Posterior vena cava (tissue), 2 donors: ENCODE measurements at regions not wholly inside any gene's neighbourhood (a gene's known extent, or its start where the extent isn't known, plus 50 kb on each side); places are given as distances from the start of the nearest gene placed in this dataset.
"Not testable (repeated sequence)": the region's sequence is repeated elsewhere in the genome, so short reads cannot be mapped to it uniquely, and the experiment has no call there.

Source experiments
- DNase-seq: peaks from one replicate; pipeline ENCODE4 v3.0.0-alpha.2; 2020; ENCODE audit warnings: low spot score
- intact Hi-C, 2 donors: fragments of 100-400 bp; cut with DNase I; formaldehyde crosslinking; loops; one replicate each; pipeline versions ENCODE4 v1.14.1 to v1.14.2; 2022 to 2023
- donor health status: DM: yes; HTN: yes; CAD: no.
- donor health status: DM: yes; HTN: yes; CAD: no.

GRCh38 chr7:13016592-13017332 is 329.3 kb downstream of the ARL4A start:
- no peak for DNase-seq
- intact Hi-C loops: no loop called here

DNA sequence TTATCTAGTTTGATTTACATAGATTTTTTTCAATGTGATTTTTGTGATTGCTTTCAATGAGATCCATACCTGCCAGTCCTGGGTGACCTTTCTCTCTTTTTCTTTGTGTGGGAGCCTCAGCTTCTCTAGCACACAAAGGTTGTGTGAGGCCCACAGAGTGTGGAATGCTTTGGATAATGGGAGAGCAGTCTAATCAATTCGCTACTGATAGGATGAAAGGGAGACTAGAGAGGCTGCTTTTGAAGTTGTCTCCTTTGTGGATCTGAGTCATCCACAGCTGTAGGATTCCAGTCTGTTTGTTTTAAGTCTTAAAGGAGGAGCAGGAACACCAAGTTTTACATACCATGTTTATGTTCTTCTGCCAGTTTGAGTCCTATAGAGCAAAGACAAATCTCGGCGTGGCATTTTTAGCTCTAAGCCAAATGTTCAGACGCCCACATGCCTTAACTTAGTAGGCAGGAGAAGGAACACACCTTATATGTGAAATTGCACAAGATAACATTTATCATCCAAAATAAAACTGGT is 330.0 kb downstream of the ARL4A start:
- no peak for DNase-seq
- intact Hi-C loops: no loop called here

DNA sequence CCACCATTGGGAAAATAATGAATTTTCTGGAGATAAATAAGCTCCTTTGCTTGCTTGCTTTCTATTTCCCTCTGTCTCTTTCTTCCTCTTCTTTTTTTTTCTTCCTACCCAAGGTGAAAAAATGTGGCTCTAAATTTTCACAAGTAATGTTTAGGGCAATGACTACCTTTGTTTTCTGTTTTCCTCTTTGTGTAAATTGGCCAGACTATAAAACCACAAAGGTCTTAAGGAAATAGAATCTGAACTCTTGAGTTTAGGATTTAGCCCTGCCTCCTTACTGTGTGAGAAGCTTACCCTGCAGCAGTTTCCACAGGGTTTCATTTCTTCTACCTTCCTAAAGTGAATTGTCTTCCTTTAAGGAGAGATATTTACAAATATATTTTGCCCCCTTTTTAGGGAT is 330.4 kb downstream of the ARL4A start:
- intact Hi-C loops: no loop called here
- DNase-seq: no peak

DNA sequence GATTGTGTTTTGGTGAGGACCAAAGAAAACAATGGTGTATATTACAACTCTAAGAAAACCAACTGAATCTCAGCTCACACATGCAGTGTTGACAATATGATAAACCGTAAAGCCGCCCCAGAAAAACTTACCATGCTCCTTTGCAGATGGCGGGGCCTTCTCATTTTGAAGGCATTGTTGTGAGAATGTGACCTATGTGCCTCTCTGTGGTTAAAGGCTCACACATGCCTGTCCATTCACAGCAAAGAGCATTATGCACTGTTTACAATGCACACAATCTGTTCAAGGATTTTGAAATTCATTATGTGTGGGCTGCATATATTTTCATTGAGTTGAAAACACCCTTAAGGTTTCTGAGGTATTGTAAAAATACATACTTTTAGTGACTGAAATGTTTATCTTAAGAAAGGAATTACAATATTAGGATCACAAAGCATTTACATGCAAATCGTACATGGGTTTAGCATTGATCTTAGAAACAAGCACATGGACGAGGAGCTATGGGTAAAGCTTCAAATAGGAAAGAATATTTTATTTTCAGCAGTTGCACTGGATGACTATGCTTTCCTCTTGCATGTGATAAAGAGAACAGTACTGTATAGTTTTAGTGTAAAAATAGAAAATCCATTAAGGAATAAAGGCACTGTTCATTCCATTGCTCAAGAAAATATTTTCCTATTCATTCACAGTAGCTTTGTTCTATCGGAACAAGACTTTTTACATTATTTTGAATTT is 334.3 kb downstream of the ARL4A start:
- intact Hi-C loops: no loop called here
- DNase-seq: no peak

- intact Hi-C loops: no loop called here
- no peak for DNase-seq
Measured at GRCh38 chr7:13024121-13024674, 336.8 kb downstream of the ARL4A start.

DNA sequence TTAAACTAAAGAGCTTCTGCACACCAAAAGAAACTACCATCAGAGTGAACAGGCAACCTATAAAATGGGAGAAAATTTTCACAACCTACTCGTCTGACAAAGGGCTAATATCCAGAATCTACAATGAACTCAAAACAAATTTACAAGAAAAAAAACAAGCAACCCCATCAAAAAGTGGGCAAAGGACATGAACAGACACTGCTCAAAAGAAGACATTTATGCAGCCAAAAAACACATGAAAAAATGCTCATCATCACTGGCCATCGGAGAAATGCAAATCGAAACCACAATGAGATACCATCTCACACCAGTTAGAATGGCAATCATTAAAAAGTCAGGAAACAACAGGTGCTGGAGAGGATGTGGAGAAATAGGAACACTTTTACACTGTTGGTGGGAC is 337.6 kb downstream of the ARL4A start:
- DNase-seq, intact Hi-C loops: not testable (repeated sequence)

DNA sequence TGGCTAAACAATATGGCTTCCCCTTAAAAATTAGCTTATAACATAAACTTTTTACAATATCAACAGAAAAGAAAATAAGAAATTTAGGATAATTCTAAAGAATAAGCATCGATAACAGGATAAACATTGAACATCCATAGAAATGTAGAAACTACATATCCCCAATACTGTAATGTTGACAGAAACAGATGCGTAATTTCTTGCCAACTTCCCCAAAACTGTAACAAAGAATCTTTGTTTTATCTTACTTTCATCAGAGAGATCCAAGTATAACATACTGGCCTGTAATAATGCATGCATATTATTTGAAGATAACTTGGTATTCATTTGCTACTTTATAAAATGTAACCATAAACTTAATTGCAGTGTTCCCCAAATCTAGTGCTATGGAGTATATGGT is 339.9 kb downstream of the ARL4A start:
- DNase-seq: no peak
- intact Hi-C loops: no loop called here

- intact Hi-C loops: no loop called here
- DNase-seq: no peak
Measured at GRCh38 chr7:13028036-13028824, 340.8 kb downstream of the ARL4A start.

GRCh38 chr7:13028825-13029099 is 341.3 kb downstream of the ARL4A start:
- DNase-seq: no peak
- intact Hi-C loops: no loop called here

DNA sequence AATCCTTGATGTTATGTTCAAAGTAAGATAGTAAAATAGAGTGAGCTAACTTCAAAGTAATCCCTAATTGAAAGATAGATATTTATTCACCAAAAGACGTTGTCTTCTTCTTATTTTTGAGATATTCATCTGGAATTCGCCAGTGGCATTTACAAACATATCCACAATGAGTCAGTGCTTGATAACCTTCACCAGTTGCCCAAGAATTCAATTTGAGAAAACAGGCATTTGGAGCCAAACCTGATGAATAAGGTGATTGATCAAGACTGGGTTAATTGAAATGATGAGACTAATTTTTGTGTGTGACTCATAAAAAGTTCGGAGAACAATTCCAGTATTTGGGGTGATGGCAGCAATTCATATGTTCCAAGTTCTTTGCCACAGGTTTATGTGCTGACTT is 344.0 kb downstream of the ARL4A start:
- intact Hi-C loops: no loop called here
- no peak for DNase-seq

GRCh38 chr7:13032084-13032483 is 344.7 kb downstream of the ARL4A start:
- intact Hi-C loops: no loop called here
- DNase-seq: no peak

DNA sequence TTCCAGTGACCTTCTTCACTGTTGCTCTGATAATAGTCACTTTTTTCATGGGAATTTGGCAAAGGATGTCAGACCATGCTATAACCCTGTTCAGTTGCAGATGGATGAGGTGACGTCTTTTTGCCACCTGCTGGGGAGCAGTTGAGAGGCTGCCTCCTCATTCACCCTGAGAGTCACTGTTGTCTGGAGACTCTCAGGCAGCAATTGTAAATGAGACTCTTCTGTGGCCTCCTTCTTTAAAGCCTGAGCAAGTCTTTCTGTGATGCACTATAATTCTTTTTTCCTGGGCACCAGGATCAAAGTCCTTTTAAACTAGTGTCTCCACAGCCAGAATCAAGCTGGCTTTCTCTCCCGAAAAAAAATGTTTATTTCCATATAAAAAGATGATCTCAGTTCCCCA is 345.1 kb downstream of the ARL4A start:
- intact Hi-C loops: no loop called here

DNA sequence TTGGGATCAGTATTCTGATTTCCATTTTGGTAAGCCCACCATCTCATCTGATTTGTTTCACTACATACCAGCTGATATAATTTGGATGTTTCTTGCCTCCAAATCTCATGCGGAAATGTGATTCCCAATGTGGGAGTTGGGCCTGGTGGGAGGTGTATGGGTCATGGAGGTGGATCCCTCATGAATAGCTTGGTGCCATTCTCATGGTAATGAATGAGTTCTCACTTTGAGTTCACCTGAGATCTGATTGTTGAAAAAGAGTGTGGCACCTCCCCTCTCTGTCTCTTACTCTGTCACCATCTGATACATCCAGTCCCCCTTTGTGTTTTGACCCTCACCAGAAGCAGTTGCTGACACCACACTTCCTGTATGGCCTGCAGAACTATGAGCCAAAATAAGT is 347.3 kb downstream of the ARL4A start:
- intact Hi-C loops: no loop called here
- DNase-seq: no peak

More for the DNA sequence above, 345.1 kb downstream of the ARL4A start:
- DNase-seq: no peak

- intact Hi-C loops: no loop called here
- no peak for DNase-seq
Measured at GRCh38 chr7:13035233-13035632, 347.8 kb downstream of the ARL4A start.

DNA sequence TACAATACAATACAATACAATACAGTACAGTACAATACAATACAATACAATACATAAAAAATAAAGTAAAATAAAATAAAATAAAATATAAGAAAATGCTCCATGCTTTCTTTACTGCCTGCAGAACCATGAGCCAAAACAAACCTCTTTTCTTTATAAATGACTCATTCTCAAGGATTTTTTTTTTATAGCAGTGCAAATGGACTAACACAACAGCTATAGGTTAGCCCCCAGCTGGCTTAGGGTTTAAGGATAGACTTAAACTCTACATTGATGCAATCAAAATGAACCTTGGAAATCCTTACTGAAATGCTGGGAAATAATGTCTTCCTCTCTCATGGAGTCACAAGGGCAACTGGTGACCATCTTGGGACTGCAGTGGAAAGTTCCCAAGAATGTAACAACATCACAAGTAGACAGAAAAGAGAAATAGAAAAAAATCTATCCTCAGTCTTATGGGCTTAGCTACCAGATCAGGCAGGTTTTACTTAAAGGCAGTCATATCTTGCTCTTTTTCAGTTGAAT is 348.9 kb downstream of the ARL4A start:
- no peak for DNase-seq
- intact Hi-C loops: no loop called here

- no peak for DNase-seq
- intact Hi-C loops: no loop called here
Measured at GRCh38 chr7:13037216-13037615, 349.8 kb downstream of the ARL4A start.

GRCh38 chr7:13041368-13041988 is 354.0 kb downstream of the ARL4A start:
- intact Hi-C loops: no loop called here
- no peak for DNase-seq

- intact Hi-C loops: no loop called here
- no peak for DNase-seq
Measured at GRCh38 chr7:13042605-13043236, 355.3 kb downstream of the ARL4A start.

- DNase-seq: no peak
- intact Hi-C loops: no loop called here
Measured at GRCh38 chr7:13044309-13044708, 356.9 kb downstream of the ARL4A start.
